HEK293 (cell line): ENCODE measurements at regions not wholly inside any gene's neighbourhood (a gene's known extent, or its start where the extent isn't known, plus 50 kb on each side); places are given as distances from the start of the nearest gene placed in this dataset.

Experiments used
- CTCF ChIA-PET: fragments of 350-600 bp; formaldehyde crosslinking; extraction: SDS; loops from one replicate; lab custom pipeline; 2021; ENCODE audit warnings: antibody characterized with exemption; lab: Yijun Ruan, JAX
- POLR2A ChIA-PET: fragments of 300-600 bp; formaldehyde crosslinking; extraction: SDS; loops from one replicate; lab custom pipeline; 2020; ENCODE audit warnings: antibody characterized with exemption, inconsistent platforms; lab: Yijun Ruan, JAX
- H3K27ac ChIP-seq: fragments of 200-500 bp; sonication (Bioruptor generic); 2 replicates; pipeline ENCODE4 v1.5.1; 2014; ENCODE audit warnings: low read depth, low read length, control low read depth, inconsistent platforms; ENCODE audit errors: extremely low read depth
- H3K36me3 ChIP-seq, 2 experiments: fragments of 200-500 bp in 1 of 2; sonication (Bioruptor generic) in 1 of 2; 1 replicate in 1 of 2; 2 replicates in 1 of 2; pipeline ENCODE4 v1.5.1; 2014 to 2017; ENCODE audit warnings: inconsistent platforms in 2 of 2, low read length in 2 of 2; ENCODE audit not compliant: control insufficient read depth in 2 of 2, insufficient read depth in 1 of 2
- H3K4me1 ChIP-seq: fragments of 200-500 bp; sonication (Bioruptor generic); 2 replicates; pipeline ENCODE4 v1.5.1; 2014; ENCODE audit warnings: mild to moderate bottlenecking, low read length, inconsistent platforms; ENCODE audit not compliant: control insufficient read depth, insufficient read depth
- H3K4me3 ChIP-seq: 2 replicates; pipeline ENCODE4 v1.5.1; 2011; ENCODE audit warnings: low read depth, mild to moderate bottlenecking, control low read depth, low read length, moderate library complexity
- H3K9me3 ChIP-seq: fragments of 200-500 bp; sonication (Bioruptor generic); 2 replicates; pipeline ENCODE4 v1.5.1; 2014; ENCODE audit warnings: low read depth, low read length, inconsistent platforms; ENCODE audit not compliant: control insufficient read depth, insufficient read depth
- MEIS1 ChIP-seq: sonication (generic); formaldehyde crosslinking; IDR thresholded peaks from 2 replicates; pipeline ENCODE4 v1.8.1; 2022; ENCODE audit warnings: missing genetic modification reagents, mild to moderate bottlenecking, borderline replicate concordance
- OVOL3 ChIP-seq: fragments of 450-650 bp; formaldehyde crosslinking; IDR thresholded peaks from 2 replicates; pipeline ENCODE4 v1.5.1; 2016; ENCODE audit warnings: missing biosample characterization, missing genetic modification characterization
- YY1 ChIP-seq: fragments of 450-650 bp; formaldehyde crosslinking; IDR thresholded peaks from 2 replicates; pipeline ENCODE4 v1.5.1; 2018; ENCODE audit warnings: missing biosample characterization, missing genetic modification characterization
- ZBTB1 ChIP-seq: fragments of 450-650 bp; formaldehyde crosslinking; IDR thresholded peaks from 2 replicates; pipeline ENCODE4 v1.5.1; 2016; ENCODE audit warnings: missing biosample characterization, missing genetic modification characterization
- ZFP69B ChIP-seq: fragments of 450-650 bp; formaldehyde crosslinking; IDR thresholded peaks from 2 replicates; pipeline ENCODE4 v1.5.1; 2016; ENCODE audit warnings: missing biosample characterization, missing genetic modification characterization
- ZNF133 ChIP-seq: fragments of 450-650 bp; formaldehyde crosslinking; IDR thresholded peaks from 2 replicates; pipeline ENCODE4 v1.5.1; 2016; ENCODE audit warnings: missing biosample characterization, missing genetic modification characterization
- ZNF140 ChIP-seq: fragments of 450-650 bp; formaldehyde crosslinking; IDR thresholded peaks from 2 replicates; pipeline ENCODE4 v1.5.1; 2016; ENCODE audit warnings: missing biosample characterization, missing genetic modification characterization
- ZNF202 ChIP-seq: fragments of 450-650 bp; formaldehyde crosslinking; IDR thresholded peaks from 2 replicates; pipeline ENCODE4 v1.5.1; 2016; ENCODE audit warnings: missing biosample characterization, missing genetic modification characterization, borderline replicate concordance
- ZNF239 ChIP-seq: fragments of 450-650 bp; formaldehyde crosslinking; IDR thresholded peaks from 2 replicates; pipeline ENCODE4 v1.5.1; 2016; ENCODE audit warnings: missing biosample characterization, missing genetic modification characterization
- ZNF302 ChIP-seq: fragments of 450-650 bp; formaldehyde crosslinking; IDR thresholded peaks from 2 replicates; pipeline ENCODE4 v1.5.1; 2016; ENCODE audit warnings: missing biosample characterization, missing genetic modification characterization, low read depth
- ZNF548 ChIP-seq: fragments of 450-650 bp; formaldehyde crosslinking; IDR thresholded peaks from 2 replicates; pipeline ENCODE4 v1.5.1; 2016; ENCODE audit warnings: missing biosample characterization, missing genetic modification characterization
- ZNF600 ChIP-seq: fragments of 450-650 bp; formaldehyde crosslinking; IDR thresholded peaks from 2 replicates; pipeline ENCODE4 v1.5.1; 2016; ENCODE audit warnings: missing biosample characterization, missing genetic modification characterization
- ZNF610 ChIP-seq: fragments of 450-650 bp; formaldehyde crosslinking; IDR thresholded peaks from 2 replicates; pipeline ENCODE4 v1.5.1; 2016; ENCODE audit warnings: missing biosample characterization, missing genetic modification characterization, borderline replicate concordance
- ZNF645 ChIP-seq: fragments of 450-650 bp; formaldehyde crosslinking; IDR thresholded peaks from 2 replicates; pipeline ENCODE4; 2016; ENCODE audit warnings: missing biosample characterization, missing genetic modification characterization
- ZNF664 ChIP-seq: fragments of 450-650 bp; formaldehyde crosslinking; IDR thresholded peaks from 2 replicates; pipeline ENCODE4 v1.5.1; 2016; ENCODE audit warnings: missing biosample characterization, missing genetic modification characterization
- ZNF670 ChIP-seq: fragments of 450-650 bp; formaldehyde crosslinking; IDR thresholded peaks from 2 replicates; pipeline ENCODE4 v1.5.1; 2016; ENCODE audit warnings: missing biosample characterization, missing genetic modification characterization, low read depth
- ZNF677 ChIP-seq: fragments of 450-650 bp; IDR thresholded peaks from 2 replicates; pipeline ENCODE4 v1.5.0; 2018; ENCODE audit warnings: missing biosample characterization, mild to moderate bottlenecking, missing genetic modification characterization, moderate library complexity
- ZNF76 ChIP-seq: fragments of 450-650 bp; formaldehyde crosslinking; IDR thresholded peaks from 2 replicates; pipeline ENCODE4; 2016; ENCODE audit warnings: low read depth, missing biosample characterization, missing genetic modification characterization, borderline replicate concordance
- ZNF785 ChIP-seq: fragments of 450-650 bp; formaldehyde crosslinking; IDR thresholded peaks from 2 replicates; pipeline ENCODE4 v1.5.1; 2016; ENCODE audit warnings: missing biosample characterization, missing genetic modification characterization
- ZNF837 ChIP-seq: fragments of 450-650 bp; formaldehyde crosslinking; IDR thresholded peaks from 2 replicates; pipeline ENCODE4 v1.5.1; 2016; ENCODE audit warnings: missing biosample characterization, missing genetic modification characterization
- ZXDB ChIP-seq: fragments of 450-650 bp; formaldehyde crosslinking; IDR thresholded peaks from 2 replicates; pipeline ENCODE4 v1.5.1; 2016; ENCODE audit warnings: missing biosample characterization, missing genetic modification characterization
- TF ChIP-seq, protein P1 (sequence below): fragments of 450-650 bp; formaldehyde crosslinking; IDR thresholded peaks from 2 replicates; pipeline ENCODE4 v1.5.1; 2017; ENCODE audit warnings: missing biosample characterization, mild to moderate bottlenecking, missing genetic modification characterization, moderate library complexity
- TF ChIP-seq, protein P2 (sequence below): fragments of 450-650 bp; formaldehyde crosslinking; IDR thresholded peaks from 2 replicates; pipeline ENCODE4 v1.5.1; 2016; ENCODE audit warnings: missing biosample characterization, missing genetic modification characterization

DNA sequence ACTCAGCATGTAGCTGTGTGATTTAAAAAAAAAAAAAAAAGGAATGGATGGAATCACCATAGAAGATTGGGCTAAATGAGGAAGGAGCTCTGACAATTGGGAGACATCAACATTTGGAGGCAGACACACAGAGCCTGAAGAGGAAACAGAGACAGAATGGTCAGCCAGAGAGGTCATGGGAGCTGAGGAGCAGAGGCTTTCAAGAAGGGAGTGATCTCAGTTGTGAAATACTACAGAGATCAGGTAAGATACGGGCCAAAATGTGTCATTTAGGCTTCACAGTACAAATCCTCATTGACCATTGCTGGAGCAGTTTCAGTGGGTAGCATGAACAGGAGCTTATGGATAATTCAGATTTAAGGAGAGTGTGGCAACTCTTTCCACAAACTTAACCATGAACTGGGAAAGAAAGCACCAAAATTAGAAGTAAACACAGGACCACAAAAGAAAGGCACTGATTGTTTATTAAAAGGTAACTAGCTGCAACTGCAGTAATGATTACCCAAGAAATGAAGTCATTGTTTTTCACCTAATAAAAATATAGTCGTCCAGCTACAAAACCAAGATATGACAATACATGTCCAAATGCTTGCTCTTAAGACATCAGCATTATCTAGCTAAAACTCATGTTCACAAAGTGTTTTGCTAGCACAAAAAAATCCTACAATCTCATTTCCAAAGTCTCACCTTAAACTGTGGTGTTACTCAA lies 203.2 kb downstream of the DHX15 start (continued):
- TF ChIP-seq, protein P1, sequence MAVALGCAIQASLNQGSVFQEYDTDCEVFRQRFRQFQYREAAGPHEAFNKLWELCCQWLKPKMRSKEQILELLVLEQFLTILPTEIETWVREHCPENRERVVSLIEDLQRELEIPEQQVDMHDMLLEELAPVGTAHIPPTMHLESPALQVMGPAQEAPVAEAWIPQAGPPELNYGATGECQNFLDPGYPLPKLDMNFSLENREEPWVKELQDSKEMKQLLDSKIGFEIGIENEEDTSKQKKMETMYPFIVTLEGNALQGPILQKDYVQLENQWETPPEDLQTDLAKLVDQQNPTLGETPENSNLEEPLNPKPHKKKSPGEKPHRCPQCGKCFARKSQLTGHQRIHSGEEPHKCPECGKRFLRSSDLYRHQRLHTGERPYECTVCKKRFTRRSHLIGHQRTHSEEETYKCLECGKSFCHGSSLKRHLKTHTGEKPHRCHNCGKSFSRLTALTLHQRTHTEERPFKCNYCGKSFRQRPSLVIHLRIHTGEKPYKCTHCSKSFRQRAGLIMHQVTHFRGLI (tag by site-specific recombination) = no peak
- TF ChIP-seq ZNF610 (tag by site-specific recombination) = no peak
- TF ChIP-seq ZNF785 = no peak

DNA sequence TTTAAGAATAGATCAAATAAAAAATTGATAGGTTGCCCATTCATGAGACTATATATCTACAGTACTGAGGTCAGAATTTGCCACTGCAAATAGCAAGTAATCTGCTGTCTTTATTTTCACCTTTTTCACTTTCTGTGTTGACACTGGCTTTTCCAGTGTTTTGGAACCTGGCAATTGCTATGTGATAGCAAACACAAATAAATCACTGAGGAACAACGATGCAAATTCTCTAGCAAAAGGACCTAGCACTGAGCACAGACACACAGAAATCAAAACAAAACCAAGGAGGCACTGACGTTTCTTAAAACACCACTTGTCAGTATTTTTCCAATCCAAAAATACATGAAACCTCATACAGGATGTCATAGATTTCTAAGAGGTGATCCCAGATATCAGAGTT lies 210.7 kb downstream of the DHX15 start:
- H3K4me1 ChIP-seq = no peaks in the 10 kb centered on the region
- no peaks in the 10 kb centered on the region for H3K9me3 ChIP-seq
- POLR2A ChIA-PET = no interaction called here
- no peak overlapping the region for H3K4me3 ChIP-seq
- TF ChIP-seq ZNF670 (tag by site-specific recombination) (no peak), MEIS1 (CRISPR knock-in tag) (no peak)
- H3K36me3 ChIP-seq = no peaks in the 10 kb centered on the region
- no peak overlapping the region for H3K27ac ChIP-seq
- CTCF ChIA-PET = no interaction called here

DNA sequence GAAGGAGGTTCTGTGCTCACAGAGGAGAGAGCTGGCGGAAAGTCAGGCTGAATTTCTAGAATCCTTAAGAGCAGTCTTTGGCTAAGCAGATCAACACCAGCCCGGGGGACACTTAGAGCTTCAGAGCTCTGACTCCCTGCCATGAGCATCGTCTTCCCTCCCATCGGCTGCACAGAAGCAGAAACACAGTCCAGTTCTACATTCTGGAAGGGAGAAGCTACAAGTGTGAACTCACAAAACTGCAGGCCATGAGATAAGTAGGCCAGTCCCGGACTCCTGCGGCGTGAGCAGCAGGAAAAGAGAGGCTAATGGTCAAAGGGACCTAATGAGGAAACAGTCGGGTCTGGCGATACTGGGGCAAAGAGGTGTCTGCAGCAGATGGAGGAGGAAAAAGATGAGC lies 211.5 kb downstream of the DHX15 start:
- Histone ChIP-seq H3K9me3 (no peaks in the 10 kb centered on the region), H3K4me3 (no peak overlapping the region)
- CTCF ChIA-PET = interaction anchor here (0.8 kb wide), 1 partner anchor 20 kb away, joined by 3 read pairs; no protein-coding TSS in a partner anchor
- TF ChIP-seq OVOL3 (no peak), ZNF133 (tag by site-specific recombination) (no peak), ZNF677 (tag by site-specific recombination) (no peak), ZNF140 (no peak), ZNF202 (tag by site-specific recombination) (no peak), YY1 (tag by site-specific recombination) (no peak), ZNF645 (tag by site-specific recombination) (no peak), ZXDB (no peak)
- TF ChIP-seq, protein P2, sequence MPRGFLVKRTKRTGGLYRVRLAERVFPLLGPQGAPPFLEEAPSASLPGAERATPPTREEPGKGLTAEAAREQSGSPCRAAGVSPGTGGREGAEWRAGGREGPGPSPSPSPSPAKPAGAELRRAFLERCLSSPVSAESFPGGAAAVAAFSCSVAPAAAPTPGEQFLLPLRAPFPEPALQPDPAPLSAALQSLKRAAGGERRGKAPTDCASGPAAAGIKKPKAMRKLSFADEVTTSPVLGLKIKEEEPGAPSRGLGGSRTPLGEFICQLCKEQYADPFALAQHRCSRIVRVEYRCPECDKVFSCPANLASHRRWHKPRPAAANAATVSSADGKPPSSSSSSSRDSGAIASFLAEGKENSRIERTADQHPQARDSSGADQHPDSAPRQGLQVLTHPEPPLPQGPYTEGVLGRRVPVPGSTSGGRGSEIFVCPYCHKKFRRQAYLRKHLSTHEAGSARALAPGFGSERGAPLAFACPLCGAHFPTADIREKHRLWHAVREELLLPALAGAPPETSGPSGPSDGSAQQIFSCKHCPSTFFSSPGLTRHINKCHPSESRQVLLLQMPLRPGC = no peak
- TF ChIP-seq, all 188 proteins: peak for 0
- H3K36me3 ChIP-seq = no peaks in the 10 kb centered on the region
- no peak overlapping the region for H3K27ac ChIP-seq
- POLR2A ChIA-PET = no interaction called here
- no peaks in the 10 kb centered on the region for H3K4me1 ChIP-seq

- H3K9me3 ChIP-seq = no peaks in the 10 kb centered on the region
- H3K27ac ChIP-seq = no peak overlapping the region
- POLR2A ChIA-PET = interaction anchor here (0.6 kb wide), 1 partner anchor 147 kb away, joined by 4 read pairs; no protein-coding TSS in a partner anchor
- no peaks in the 10 kb centered on the region for H3K4me1 ChIP-seq
- CTCF ChIA-PET = interaction anchor here (0.8 kb wide), 1 partner anchor 20 kb away, joined by 3 read pairs; no protein-coding TSS in a partner anchor
- no peak overlapping the region for H3K4me3 ChIP-seq
- no peak for TF ChIP-seq ZFP69B
- TF ChIP-seq ZNF664 = no peak
- TF ChIP-seq ZNF239 = no peak
- TF ChIP-seq ZNF837 (tag by site-specific recombination) = no peak
- no peak for TF ChIP-seq ZNF600 (tag by site-specific recombination)
- TF ChIP-seq ZNF202 (tag by site-specific recombination) = no peak
- TF ChIP-seq ZNF548 (tag by site-specific recombination) = no peak
- TF ChIP-seq ZNF302 (tag by site-specific recombination) = no peak
- TF ChIP-seq ZNF76 (tag by site-specific recombination) = no peak
- TF ChIP-seq ZBTB1 (tag by site-specific recombination) = no peak
- no peaks in the 10 kb centered on the region for H3K36me3 ChIP-seq
Measured at GRCh38 chr4:24372341-24372740, 212.0 kb downstream of the DHX15 start.
